IMR-90 (cell line): ENCODE measurements at regions not wholly inside any gene's neighbourhood (a gene's known extent, or its start where the extent isn't known, plus 50 kb on each side); places are given as distances from the start of the nearest gene placed in this dataset.

Experiments
- ATAC-seq: fragments of 200-7000 bp; cut with Tn5 transposase; 2 replicates; pipeline ENCODE4 v1.9.1; 2020; ENCODE audit warnings: low read depth, mild to moderate bottlenecking, moderate library complexity
- BruUV-seq: library from RNA; stranded (reverse); fragments of 400-500 nt; replicated peaks from 2 replicates; lab custom pipeline; 2021; lab: Mats Ljungman, UMichigan
- CTCF ChIA-PET: fragments of 300-600 bp; formaldehyde crosslinking; extraction: SDS; loops from one replicate; lab custom pipeline; 2021; ENCODE audit warnings: antibody characterized with exemption; lab: Yijun Ruan, JAX
- POLR2A ChIA-PET: fragments of 300-600 bp; sonication (Branson Sonifier 250); formaldehyde crosslinking; loops from one replicate; lab custom pipeline; 2022; ENCODE audit warnings: antibody characterized with exemption; ENCODE audit not compliant: unreplicated experiment; lab: Charles Lee
- DNase-seq: peaks from one replicate; pipeline ENCODE4 v3.0.0; 2013
- H2AFZ ChIP-seq: replicated peaks from 2 replicates; pipeline ENCODE3; 2013; ENCODE audit warnings: low read length, mild to moderate bottlenecking; ENCODE audit not compliant: poor library complexity
- H2AK5ac ChIP-seq: 2 replicates; pipeline ENCODE4 v1.6.1; 2013; ENCODE audit warnings: low read depth, low read length, inconsistent platforms
- H2AK9ac ChIP-seq: replicated peaks from 2 replicates; pipeline ENCODE3; 2013; ENCODE audit warnings: mild to moderate bottlenecking, low read depth, low read length, moderate library complexity; ENCODE audit not compliant: poor library complexity
- H2BK120ac ChIP-seq: 2 replicates; pipeline ENCODE4 v1.6.1; 2013; ENCODE audit warnings: low read depth, low read length, inconsistent platforms
- H2BK15ac ChIP-seq: 3 replicates; pipeline ENCODE4 v1.6.1; 2013; ENCODE audit warnings: low read depth, low read length, inconsistent platforms
- H2BK20ac ChIP-seq: 2 replicates; pipeline ENCODE4 v1.6.1; 2013; ENCODE audit warnings: low read depth, mild to moderate bottlenecking, inconsistent platforms, low read length, moderate library complexity
- H2BK5ac ChIP-seq: 2 replicates; pipeline ENCODE4 v1.6.1; 2013; ENCODE audit warnings: mild to moderate bottlenecking, low read depth, low read length, inconsistent platforms; ENCODE audit not compliant: poor library complexity, severe bottlenecking
- H3K14ac ChIP-seq: replicated peaks from 2 replicates; pipeline ENCODE4 v1.6.1; 2013; ENCODE audit warnings: low read depth, low read length, inconsistent platforms
- H3K18ac ChIP-seq: 2 replicates; pipeline ENCODE4 v1.6.1; 2013; ENCODE audit warnings: low read depth, low read length, control low read depth
- H3K23ac ChIP-seq: 2 replicates; pipeline ENCODE4 v1.6.1; 2013; ENCODE audit warnings: low read depth, low read length, inconsistent platforms
- H3K27ac ChIP-seq: 2 replicates; pipeline ENCODE4 v1.5.1; 2013; ENCODE audit warnings: mild to moderate bottlenecking, control low read depth, low read length; ENCODE audit not compliant: insufficient read depth
- H3K27me3 ChIP-seq: 2 replicates; pipeline ENCODE4 v1.6.1; 2013; ENCODE audit warnings: low read length; ENCODE audit not compliant: control insufficient read depth, insufficient read depth
- H3K36me3 ChIP-seq: 2 replicates; pipeline ENCODE4 v1.6.1; 2013; ENCODE audit warnings: low read length, mixed read lengths; ENCODE audit not compliant: control insufficient read depth, insufficient read depth
- H3K4ac ChIP-seq: 2 replicates; pipeline ENCODE4 v1.6.1; 2013; ENCODE audit warnings: low read depth, low read length, inconsistent platforms
- H3K4me1 ChIP-seq: 2 replicates; pipeline ENCODE4 v1.6.1; 2013; ENCODE audit warnings: low read length, mixed read lengths; ENCODE audit not compliant: control insufficient read depth, insufficient read depth
- H3K4me2 ChIP-seq: 2 replicates; pipeline ENCODE4 v1.6.1; 2013; ENCODE audit warnings: low read depth, mild to moderate bottlenecking, control low read depth, low read length, moderate library complexity
- H3K4me3 ChIP-seq: 2 replicates; pipeline ENCODE4 v1.5.1; 2013; ENCODE audit warnings: low read depth, mild to moderate bottlenecking, control low read depth, low read length, moderate library complexity; ENCODE audit not compliant: insufficient read depth
- H3K56ac ChIP-seq: 2 replicates; pipeline ENCODE4 v1.6.1; 2013; ENCODE audit warnings: low read length, inconsistent platforms; ENCODE audit not compliant: insufficient read depth; ENCODE audit errors: extremely low read depth
- H3K79me1 ChIP-seq, 2 experiments: 2 replicates each; pipeline ENCODE4 v1.6.1; 2013; ENCODE audit warnings: low read length in 2 of 2, inconsistent platforms in 1 of 2, low read depth in 1 of 2
- H3K9ac ChIP-seq: 2 replicates; pipeline ENCODE4 v1.6.1; 2013; ENCODE audit warnings: low read depth, low read length, control low read depth
- H3K9me1 ChIP-seq: 2 replicates; pipeline ENCODE4 v1.6.1; 2013; ENCODE audit warnings: low read length, inconsistent platforms; ENCODE audit not compliant: insufficient read depth
- H3K9me3 ChIP-seq: 2 replicates; pipeline ENCODE4 v1.6.1; 2013; ENCODE audit warnings: low read length; ENCODE audit not compliant: control insufficient read depth, insufficient read depth
- H4K20me1 ChIP-seq: 2 replicates; pipeline ENCODE4 v1.6.1; 2013; ENCODE audit warnings: low read length, inconsistent platforms; ENCODE audit not compliant: insufficient read depth
- H4K5ac ChIP-seq: 2 replicates; pipeline ENCODE4 v1.6.1; 2013; ENCODE audit warnings: mild to moderate bottlenecking, low read depth, low read length, control low read depth
- H4K8ac ChIP-seq, 2 experiments: 2 replicates each; pipeline ENCODE4 v1.6.1; 2013; ENCODE audit warnings: low read depth in 2 of 2, low read length in 2 of 2, control low read depth in 1 of 2, inconsistent platforms in 1 of 2
- H4K91ac ChIP-seq: 2 replicates; pipeline ENCODE4 v1.6.1; 2013; ENCODE audit warnings: low read depth, low read length, inconsistent platforms; ENCODE audit not compliant: insufficient read depth
- CEBPB ChIP-seq: IDR thresholded peaks from 2 replicates; pipeline ENCODE4 v1.6.1; 2012; ENCODE audit warnings: low read depth, low read length, improper control_type of control experiment
- CHD1 ChIP-seq: IDR thresholded peaks from 2 replicates; pipeline ENCODE4 v1.6.1; 2012; ENCODE audit warnings: low read depth, low read length, improper control_type of control experiment
- FOS ChIP-seq: fragments of 150-350 bp; IDR thresholded peaks from 2 replicates; pipeline ENCODE4 v1.6.1; 2016; ENCODE audit warnings: low read depth, low read length
- MAFK ChIP-seq: IDR thresholded peaks from 2 replicates; pipeline ENCODE4 v1.6.1; 2012; ENCODE audit warnings: low read depth, low read length, improper control_type of control experiment
- MAZ ChIP-seq: IDR thresholded peaks from 2 replicates; pipeline ENCODE4 v1.6.1; 2012; ENCODE audit warnings: low read depth, mild to moderate bottlenecking, low read length, improper control_type of control experiment, moderate library complexity, borderline replicate concordance
- MXI1 ChIP-seq: IDR thresholded peaks from 2 replicates; pipeline ENCODE4 v1.6.1; 2012; ENCODE audit warnings: low read depth, mild to moderate bottlenecking, low read length, moderate library complexity, borderline replicate concordance
- POLR2A ChIP-seq: IDR thresholded peaks from 2 replicates; pipeline ENCODE4 v1.6.1; 2012; ENCODE audit warnings: mild to moderate bottlenecking, low read depth, low read length
- RCOR1 ChIP-seq: IDR thresholded peaks from 2 replicates; pipeline ENCODE4 v1.6.1; 2012; ENCODE audit warnings: mild to moderate bottlenecking, low read length, improper control_type of control experiment; ENCODE audit not compliant: insufficient replicate concordance
- SMC3 ChIP-seq: fragments of 150-350 bp; IDR thresholded peaks from 2 replicates; pipeline ENCODE4 v1.6.1; 2016; ENCODE audit warnings: low read depth, mild to moderate bottlenecking, antibody characterized with exemption, low read length, moderate library complexity
- WGBS, 2 experiments: methylation state at CpG; one replicate each; pipeline versions ENCODE4 v1.1.5 to v1.1.7; 2013; ENCODE audit warnings: missing lambda C conversion rate in 2 of 2; ENCODE audit not compliant: insufficient read length in 1 of 2; ENCODE audit errors: extremely low coverage in 2 of 2; 5-methylcytosine and 5-hydroxymethylcytosine counted together
- dilution Hi-C: fragments of 300-500 bp; cut with HindIII; formaldehyde crosslinking; loops from one replicate; pipeline ENCODE4 v1.14.3; 2018; ENCODE audit warnings: low sequenced_read_pairs; ENCODE audit not compliant: unreplicated experiment
- in situ Hi-C: fragments of 300-500 bp; cut with MboI; formaldehyde crosslinking; loops from 3 replicates; pipeline ENCODE4 v1.14.3; 2019; ENCODE audit warnings: low sequenced_read_pairs, inconsistent platforms, mixed read lengths
- intact Hi-C: fragments of 100-400 bp; cut with micrococcal nuclease; formaldehyde crosslinking; loops from 2 replicates; pipeline ENCODE4 v1.10.0; 2022
- TF ChIP-seq, protein P1 (sequence below): conservative IDR thresholded peaks from 2 replicates; pipeline ENCODE4 v1.5.1; 2012; ENCODE audit warnings: mild to moderate bottlenecking, low read depth, low read length, improper control_type of control experiment
- TF ChIP-seq, protein P2 (sequence below): fragments of 150-350 bp; IDR thresholded peaks from 2 replicates; pipeline ENCODE4 v1.6.1; 2017; ENCODE audit warnings: mild to moderate bottlenecking, antibody characterized with exemption, low read length, low read depth

DNA sequence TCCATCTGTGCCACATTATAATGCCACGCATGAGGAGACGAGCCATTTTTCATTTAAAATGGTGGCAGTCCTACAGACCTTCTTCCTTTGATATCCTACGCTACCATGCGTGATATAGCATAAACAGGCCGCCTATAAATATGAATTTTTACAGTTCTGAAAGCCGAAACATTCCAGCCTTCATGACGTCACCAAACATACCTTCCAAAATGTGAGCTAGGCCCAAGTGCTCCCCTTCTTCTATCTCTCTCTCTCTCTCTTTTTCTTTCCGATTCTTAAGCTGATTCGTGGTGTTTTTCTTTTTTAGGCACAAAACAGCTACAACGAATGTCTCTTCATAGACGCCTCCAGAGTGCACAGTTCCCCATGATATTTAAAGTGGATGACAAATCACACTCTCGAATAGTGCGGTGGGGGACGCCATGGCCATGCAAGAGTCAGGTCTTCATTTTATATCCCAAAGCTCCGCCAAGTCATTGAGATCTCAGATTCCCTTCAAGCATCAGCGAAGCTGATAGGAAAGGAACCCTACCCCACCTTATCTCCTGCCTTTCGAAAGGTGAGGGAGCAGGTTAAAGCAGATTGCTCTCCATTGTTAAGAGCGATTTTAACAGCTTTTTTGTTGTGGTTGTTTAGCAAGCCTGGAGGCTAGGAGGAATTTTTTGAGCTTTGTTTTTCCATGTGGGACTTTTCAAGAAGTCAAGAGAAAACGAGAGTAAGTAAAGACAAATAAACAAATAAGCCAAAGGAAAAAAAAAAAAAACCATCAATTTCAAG, 436.3 kb downstream of the CMPK2 start:
- no peak overlapping the region for H3K4ac ChIP-seq
- in situ Hi-C loops: no loop called here

More for the DNA sequence above, 436.3 kb downstream of the CMPK2 start:
- Histone ChIP-seq H2AK9ac (no peak overlapping the region), H3K9me3 (no peaks in the 10 kb centered on the region), H4K5ac (no peak overlapping the region), H2BK15ac (no peak overlapping the region), H3K27me3 (no peaks in the 10 kb centered on the region), H3K36me3 (no peaks in the 10 kb centered on the region), H2BK5ac (no peak overlapping the region), H3K23ac (no peak overlapping the region), H2BK20ac (no peak overlapping the region), H3K79me1 (no peaks in the 10 kb centered on the region), H3K18ac (no peak overlapping the region), H4K20me1 (no peaks in the 10 kb centered on the region), H3K27ac (no peak overlapping the region), H2BK120ac (no peak overlapping the region), H3K9me1 (no peaks in the 10 kb centered on the region), H3K4me1 (no peaks in the 10 kb centered on the region), H2AFZ (no peak overlapping the region), H3K14ac (no peak overlapping the region), H3K9ac (no peak overlapping the region), H2AK5ac (no peak overlapping the region), H3K4me3 (no peak overlapping the region), H4K8ac (no peak overlapping the region), H3K4me2 (no peak overlapping the region), H4K91ac (no peak overlapping the region), H3K56ac (no peak overlapping the region)
- intact Hi-C loops: no loop called here
- WGBS, 2 experiments: 92% methylated on average over 4 of the region's 19 CpGs; no CpG with 5 or more reads in 1 of the 2 experiments
- no peak for ATAC-seq
- DNase-seq: no peak
- TF ChIP-seq, protein P1, sequence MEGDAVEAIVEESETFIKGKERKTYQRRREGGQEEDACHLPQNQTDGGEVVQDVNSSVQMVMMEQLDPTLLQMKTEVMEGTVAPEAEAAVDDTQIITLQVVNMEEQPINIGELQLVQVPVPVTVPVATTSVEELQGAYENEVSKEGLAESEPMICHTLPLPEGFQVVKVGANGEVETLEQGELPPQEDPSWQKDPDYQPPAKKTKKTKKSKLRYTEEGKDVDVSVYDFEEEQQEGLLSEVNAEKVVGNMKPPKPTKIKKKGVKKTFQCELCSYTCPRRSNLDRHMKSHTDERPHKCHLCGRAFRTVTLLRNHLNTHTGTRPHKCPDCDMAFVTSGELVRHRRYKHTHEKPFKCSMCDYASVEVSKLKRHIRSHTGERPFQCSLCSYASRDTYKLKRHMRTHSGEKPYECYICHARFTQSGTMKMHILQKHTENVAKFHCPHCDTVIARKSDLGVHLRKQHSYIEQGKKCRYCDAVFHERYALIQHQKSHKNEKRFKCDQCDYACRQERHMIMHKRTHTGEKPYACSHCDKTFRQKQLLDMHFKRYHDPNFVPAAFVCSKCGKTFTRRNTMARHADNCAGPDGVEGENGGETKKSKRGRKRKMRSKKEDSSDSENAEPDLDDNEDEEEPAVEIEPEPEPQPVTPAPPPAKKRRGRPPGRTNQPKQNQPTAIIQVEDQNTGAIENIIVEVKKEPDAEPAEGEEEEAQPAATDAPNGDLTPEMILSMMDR: no peak
- TF ChIP-seq RCOR1: no peak
- TF ChIP-seq CHD1: no peak
- TF ChIP-seq MAZ: no peak
- no peak for TF ChIP-seq POLR2A
- no peak for TF ChIP-seq FOS
- TF ChIP-seq, protein P2, sequence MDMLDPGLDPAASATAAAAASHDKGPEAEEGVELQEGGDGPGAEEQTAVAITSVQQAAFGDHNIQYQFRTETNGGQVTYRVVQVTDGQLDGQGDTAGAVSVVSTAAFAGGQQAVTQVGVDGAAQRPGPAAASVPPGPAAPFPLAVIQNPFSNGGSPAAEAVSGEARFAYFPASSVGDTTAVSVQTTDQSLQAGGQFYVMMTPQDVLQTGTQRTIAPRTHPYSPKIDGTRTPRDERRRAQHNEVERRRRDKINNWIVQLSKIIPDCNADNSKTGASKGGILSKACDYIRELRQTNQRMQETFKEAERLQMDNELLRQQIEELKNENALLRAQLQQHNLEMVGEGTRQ: no peak
- no peak for TF ChIP-seq MXI1
- no peak for TF ChIP-seq MAFK
- no peak for TF ChIP-seq SMC3
- TF ChIP-seq CEBPB: no peak
- dilution Hi-C loops: no loop called here
- POLR2A ChIA-PET: no interaction called here
- CTCF ChIA-PET: interaction anchor here (0.6 to 1.5 kb wide), 4 partner anchors 14 to 314 kb away, joined by 3 to 7 read pairs (median 4); no protein-coding TSS in a partner anchor
- BruUV-seq: no TSS peak
